NCI-H510A (cell line): ENCODE measurements at regions not wholly inside any gene's neighbourhood (a gene's known extent, or its start where the extent isn't known, plus 50 kb on each side); places are given as distances from the start of the nearest gene placed in this dataset.
"Not testable (repeated sequence)": the region's sequence is repeated elsewhere in the genome, so short reads cannot be mapped to it uniquely, and the experiment has no call there.

Experiments
- DNase-seq: peaks from one replicate; lab custom pipeline; 2025; lab: John Stamatoyannopoulos, UW

DNA sequence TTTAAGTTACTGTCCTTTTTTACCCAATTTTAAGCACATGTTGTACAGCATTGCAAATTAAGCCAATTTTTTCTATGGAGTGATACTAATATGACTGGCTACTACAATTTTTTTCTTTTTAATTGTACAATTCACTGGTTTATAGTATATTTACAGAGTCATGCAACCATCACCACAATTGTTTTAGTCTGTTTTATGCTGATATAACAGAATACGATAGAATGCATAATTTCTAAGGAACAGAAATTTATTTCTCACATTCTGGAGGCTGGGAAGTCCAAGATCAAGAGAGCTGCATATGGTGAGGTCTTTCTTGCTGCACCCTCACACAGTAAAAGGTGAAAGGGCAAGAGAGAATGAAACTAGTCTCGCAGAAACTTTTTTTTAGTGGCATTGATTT lies 125.3 kb downstream of the GLUD2 start:
- no peak for DNase-seq

- DNase-seq: no peak
Observed at GRCh38 chrX:121179972-121180371, 132.6 kb downstream of the GLUD2 start.

DNA sequence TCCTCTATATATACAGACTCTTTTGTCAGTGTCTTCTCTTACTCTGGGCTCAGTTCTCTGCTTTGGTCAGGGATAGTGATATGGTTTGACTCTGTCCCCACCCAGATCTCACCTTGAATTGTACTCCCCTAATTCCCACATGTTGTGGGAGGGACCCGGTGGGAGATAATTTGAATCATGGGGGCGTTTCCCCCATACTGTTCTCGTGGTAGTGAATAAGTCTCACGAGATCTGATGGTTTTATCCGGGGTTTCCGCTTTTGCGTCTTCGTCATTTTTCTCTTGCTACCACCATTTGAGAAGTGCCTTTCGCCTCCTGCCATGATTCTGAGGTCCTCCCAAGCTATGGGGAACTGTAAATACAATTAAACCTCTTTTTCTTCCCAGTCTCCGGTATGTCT lies 144.4 kb downstream of the GLUD2 start:
- no peak for DNase-seq

- no peak for DNase-seq
Observed at GRCh38 chrX:121195719-121196118, 148.3 kb downstream of the GLUD2 start.

GRCh38 chrX:121196872-121197444 lies 149.5 kb downstream of the GLUD2 start:
- DNase-seq: not testable (repeated sequence)

DNA sequence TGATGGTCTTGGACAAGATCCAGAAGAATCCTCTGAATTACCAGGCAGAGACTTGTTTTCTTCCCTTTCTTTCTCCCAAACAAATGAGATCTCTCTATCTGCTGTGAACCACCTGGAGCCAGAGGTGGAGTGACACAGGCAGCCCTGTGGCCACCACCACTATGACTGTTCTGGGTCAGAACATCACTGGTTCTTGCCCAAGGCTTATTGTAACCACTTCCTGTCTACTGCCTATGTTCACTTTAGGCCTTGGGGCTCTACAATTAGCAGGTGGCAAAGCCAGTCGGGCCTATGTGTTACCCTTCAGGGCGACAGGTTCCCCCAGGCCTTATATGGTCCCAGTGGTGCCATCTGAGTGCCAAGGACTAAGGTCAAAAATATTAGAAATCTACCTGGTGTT lies 161.2 kb downstream of the GLUD2 start:
- DNase-seq: no peak

DNA sequence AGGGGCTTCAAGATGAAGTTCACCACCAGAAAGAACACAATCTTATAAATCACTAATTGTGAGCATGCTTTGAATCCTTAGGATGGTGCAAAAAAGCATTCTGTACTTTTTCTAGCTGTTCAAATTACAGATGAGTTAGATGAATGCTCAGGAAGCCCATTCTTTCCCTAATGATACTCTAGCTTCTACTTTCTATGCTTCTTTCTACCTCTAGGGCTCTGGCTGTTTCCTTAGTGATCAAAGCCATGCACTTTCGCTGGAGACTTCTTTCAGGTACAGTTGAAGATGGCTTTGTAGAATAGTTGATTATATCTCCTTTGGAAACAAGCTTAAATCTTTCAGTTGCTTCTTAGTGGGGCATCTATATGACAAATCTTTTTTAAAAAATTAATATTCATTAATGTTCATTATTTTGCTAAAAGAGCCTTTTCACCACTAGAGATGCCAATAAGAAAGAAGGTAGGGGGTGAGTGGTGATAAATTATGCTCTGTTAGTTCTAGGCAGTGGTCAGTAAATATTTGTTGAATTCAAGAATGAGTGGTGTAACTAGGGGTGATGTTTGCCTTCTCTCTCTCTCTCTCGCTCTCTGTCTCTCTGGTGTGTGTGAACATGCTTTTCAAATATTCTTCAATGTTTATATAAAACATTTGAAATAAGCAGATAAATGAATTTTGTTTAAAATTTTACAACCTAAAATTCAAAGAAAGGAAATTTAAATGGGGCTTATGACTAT lies 169.4 kb downstream of the GLUD2 start:
- no peak for DNase-seq

DNA sequence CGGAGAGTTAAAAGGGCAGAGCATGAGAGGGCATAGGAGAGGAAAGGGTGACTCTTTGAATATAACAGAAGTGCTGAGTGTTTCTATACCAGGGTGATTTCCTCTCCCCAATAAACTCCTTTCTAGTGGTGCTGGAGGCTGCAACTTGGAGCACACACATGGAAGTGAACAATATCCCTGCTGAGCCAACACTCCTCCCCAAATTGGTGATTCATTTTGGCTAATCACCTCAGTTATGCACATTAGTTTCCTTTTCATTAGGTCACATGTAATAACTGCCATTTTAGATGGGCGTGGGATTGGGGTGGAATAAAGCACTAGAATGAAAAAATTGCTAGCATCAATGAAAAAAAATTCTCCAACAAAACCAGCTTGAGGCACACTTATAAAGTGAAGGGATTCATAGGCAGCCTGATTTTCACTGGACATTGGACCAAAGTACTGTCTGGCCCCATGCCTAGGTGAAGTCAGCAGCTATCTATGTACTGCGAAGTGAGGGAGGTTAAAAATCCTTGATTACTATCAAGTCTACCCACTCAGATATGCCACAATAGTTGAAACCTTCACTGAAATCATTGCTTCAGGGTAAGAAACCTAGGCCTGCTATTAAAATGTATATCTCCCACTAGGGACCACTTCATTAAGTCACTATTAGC lies 174.0 kb downstream of the GLUD2 start:
- no peak for DNase-seq

DNA sequence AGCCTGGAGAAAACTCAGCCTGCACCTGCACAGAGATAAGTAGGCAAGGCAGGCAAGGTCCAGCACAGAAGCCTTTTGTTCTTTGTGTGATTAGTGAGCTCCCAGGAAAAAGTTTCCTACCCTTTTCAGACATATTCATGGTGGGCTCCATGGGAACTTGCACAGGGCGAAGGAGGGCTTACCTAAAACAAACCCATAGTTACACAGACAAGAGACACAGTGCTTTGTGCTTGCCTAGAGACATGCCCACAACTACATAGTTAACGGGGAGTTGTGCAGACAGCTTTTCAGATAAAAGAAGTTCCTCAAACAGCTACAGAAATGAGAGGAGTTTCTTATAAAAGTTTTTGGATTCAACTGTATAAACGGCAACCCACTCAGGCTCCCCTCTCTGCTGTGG lies 180.5 kb downstream of the GLUD2 start:
- no peak for DNase-seq

DNA sequence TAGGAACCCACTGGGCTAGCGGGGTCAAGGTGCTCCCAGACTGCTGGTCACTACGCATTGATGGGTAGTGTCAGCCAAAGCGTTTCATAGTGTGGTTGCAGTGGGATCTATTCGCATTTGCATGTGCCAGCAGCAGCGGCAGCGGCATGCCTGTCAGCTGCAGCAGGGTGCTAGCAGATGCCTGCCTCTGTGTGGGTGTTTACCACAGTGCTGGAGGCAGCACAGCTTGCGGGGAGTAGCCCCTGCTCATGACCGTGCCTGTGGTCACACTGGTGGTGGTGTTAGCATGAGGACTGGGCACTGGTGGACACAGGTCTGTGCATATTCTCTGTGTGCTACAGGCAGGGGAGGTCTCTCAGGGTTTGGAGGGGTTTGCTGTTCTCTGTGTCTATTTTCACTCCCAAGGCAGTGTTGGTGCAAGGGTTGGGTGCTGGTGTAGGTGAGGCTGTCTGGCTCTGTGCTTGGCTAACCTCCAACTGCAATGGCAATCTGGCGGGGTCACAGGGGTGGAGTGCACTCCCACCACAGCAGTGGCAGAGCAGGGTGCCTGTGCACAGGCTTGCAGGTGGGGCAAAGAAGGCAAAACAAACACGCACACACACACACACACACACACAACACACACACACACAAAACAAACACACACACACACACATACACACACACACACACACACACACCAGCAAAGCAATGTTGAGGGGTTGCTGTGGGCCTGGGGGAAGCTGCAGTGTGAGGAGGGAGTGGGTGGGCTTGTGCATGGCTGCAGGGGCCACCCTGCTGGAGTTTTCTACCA lies 184.4 kb downstream of the GLUD2 start:
- no peak for DNase-seq

DNA sequence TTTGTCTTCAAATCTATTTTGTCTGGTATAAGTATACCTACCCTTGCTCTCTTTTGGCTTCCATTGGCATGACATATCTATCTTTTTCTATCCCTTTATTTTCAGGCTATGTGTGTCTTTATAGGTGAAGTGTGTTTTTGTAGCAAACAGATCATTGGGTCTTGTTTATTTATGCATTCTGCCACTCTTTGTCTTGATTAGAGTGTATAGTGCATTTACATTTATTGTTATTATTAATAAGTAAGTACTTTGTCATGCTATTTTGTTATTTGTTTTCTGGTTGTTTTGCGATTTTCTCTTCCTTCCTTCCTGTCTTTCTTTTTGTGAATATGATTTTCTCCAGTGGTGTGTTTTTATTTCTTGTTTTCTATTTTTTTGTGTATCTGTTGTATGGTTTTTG lies 188.6 kb downstream of the GLUD2 start:
- DNase-seq: no peak

- no peak for DNase-seq
Observed at GRCh38 chrX:121238093-121238492, 190.7 kb downstream of the GLUD2 start.

DNA sequence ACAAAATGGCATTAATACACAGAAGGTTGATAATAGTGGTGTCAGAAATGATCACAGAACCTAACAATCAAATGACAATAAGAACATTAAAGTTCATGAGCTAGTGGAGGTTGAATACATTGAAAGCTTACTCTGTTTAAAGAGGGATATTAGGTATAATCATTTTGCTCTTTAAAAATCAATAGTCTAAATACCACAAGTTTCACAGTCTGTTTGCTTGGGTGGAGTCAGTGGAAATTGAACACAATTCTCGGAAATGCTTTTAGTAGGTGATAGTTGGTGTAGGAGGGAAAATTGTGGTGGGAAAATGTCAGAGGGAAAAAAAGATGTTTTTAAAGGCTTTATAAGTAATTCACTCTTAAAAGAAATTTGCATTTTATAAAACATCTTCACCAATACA lies 197.1 kb downstream of the GLUD2 start:
- DNase-seq: no peak

DNA sequence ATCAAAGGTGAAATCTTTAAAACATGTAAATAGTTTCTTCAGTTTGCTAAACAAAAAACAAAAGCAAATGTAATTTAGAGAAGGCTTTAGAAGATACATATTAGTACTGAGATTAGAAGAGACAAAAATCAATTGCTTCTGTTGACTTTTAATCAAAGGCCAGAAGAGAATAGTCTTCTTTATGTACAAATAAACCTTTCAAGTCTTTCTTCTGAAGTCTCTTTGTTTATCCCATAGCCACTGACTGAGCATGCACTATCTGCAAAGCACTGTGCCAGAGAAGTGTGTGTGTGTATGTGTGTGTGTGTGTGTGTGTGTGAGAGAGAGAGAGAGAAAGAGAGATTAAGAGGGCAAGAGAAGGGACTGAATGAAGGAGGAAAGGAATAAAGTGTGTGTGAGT lies 198.4 kb downstream of the GLUD2 start:
- DNase-seq: no peak

GRCh38 chrX:121254336-121254735 lies 206.9 kb downstream of the GLUD2 start:
- no peak for DNase-seq

DNA sequence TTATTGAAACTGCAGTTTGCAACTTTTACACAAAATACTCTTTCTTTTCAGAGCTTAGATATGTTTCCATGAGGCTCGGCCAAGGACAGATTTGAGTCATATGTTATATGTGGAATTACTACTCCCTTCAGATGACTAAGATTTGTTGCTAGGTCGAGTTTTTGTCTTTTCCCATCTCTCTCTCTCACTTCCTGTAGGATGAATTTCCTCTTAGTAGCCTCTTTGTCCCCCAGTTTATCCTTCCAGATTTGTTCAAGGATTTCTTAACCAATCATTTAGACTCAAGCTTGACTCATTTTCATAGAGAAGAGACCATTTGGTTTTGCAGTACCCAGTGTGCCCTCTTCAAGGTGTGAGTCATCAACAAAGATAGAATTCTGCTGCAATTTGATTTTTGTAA lies 209.2 kb downstream of the GLUD2 start:
- DNase-seq: no peak

GRCh38 chrX:121258545-121258944 lies 211.1 kb downstream of the GLUD2 start:
- DNase-seq: no peak

- no peak for DNase-seq
Observed at GRCh38 chrX:121259170-121259569, 211.8 kb downstream of the GLUD2 start.

- DNase-seq: no peak
Observed at GRCh38 chrX:121260596-121261240, 213.3 kb downstream of the GLUD2 start.

GRCh38 chrX:121283921-121284320 lies 236.5 kb downstream of the GLUD2 start:
- no peak for DNase-seq

- DNase-seq: no peak
Observed at GRCh38 chrX:121298499-121298898, 251.1 kb downstream of the GLUD2 start.

DNA sequence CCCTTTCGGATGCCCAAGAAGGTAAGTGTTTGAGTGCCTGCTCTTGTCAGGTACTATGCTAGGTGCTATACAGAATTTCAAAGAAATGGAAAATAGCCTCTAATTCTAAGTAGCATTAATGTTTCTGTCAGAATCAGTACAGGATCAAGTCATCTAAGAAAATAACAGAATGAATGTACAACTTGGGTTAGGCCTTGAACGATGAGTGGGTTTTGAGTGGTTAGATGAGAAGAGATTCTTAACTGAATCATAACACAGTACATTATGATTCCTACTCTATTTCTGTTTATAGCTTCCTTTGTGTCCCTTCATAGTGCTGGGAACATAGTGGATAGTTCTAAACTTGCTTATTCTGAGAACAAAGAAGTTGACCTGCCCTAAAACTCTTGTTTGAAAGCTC lies 253.9 kb downstream of the GLUD2 start:
- no peak for DNase-seq
